ENCODE measurements at regions not wholly inside any gene's neighbourhood (a gene's known extent, or its start where the extent isn't known, plus 50 kb on each side); places are given as distances from the start of the nearest gene placed in this dataset.

GRCh38 chr9:79104216-79104615 is 467.5 kb upstream of the TLE4 start:
- Histone ChIP-seq H3K27ac (ENCODE audit: insufficient read depth in 1 of 2, low read depth in 1 of 2, low read length in 2 of 2, poor library complexity in 1 of 2, severe bottlenecking in 2 of 2) (no peak overlapping the region), H3K27me3 (replicated peaks in 2 of 5; ENCODE audit: control insufficient read depth in 4 of 5, insufficient read depth in 5 of 5, low read length in 4 of 5) (no peaks in the 10 kb centered on the region), H3K36me3 (ENCODE audit: control insufficient read depth in 4 of 4, insufficient read depth in 4 of 4, low read length in 3 of 4) (no peaks in the 10 kb centered on the region), H3K4me1 (ENCODE audit: control extremely low read depth in 1 of 4, control insufficient read depth in 4 of 4, insufficient read depth in 4 of 4, low read length in 3 of 4) (no peaks in the 10 kb centered on the region), H3K4me3 (ENCODE audit: control insufficient read depth in 1 of 7, extremely low read depth in 1 of 7, insufficient read depth in 4 of 7, low read depth in 2 of 7, low read length in 6 of 7) (no peak overlapping the region), H3K9me3 (ENCODE audit: control extremely low read depth in 1 of 5, control insufficient read depth in 4 of 5, insufficient read depth in 2 of 5, low read depth in 1 of 5, low read length in 4 of 5) (peaks cover 0 to 7% (median 4%) of the 10 kb centered on the region in 5 experiments)
- CTCF ChIA-PET: no interaction called here
- DNase-seq: no peak
- WGBS (ENCODE audit: insufficient coverage): no CpG with 5 or more reads among the region's 1 CpG
- POLR2A ChIA-PET: no interaction called here

GRCh38 chr9:79104951-79105350 is 466.8 kb upstream of the TLE4 start:
- Histone ChIP-seq H3K27ac (ENCODE audit: insufficient read depth in 1 of 2, low read depth in 1 of 2, low read length in 2 of 2, poor library complexity in 1 of 2, severe bottlenecking in 2 of 2) (no peak overlapping the region), H3K4me1 (ENCODE audit: control extremely low read depth in 1 of 4, control insufficient read depth in 4 of 4, insufficient read depth in 4 of 4, low read length in 3 of 4) (no peaks in the 10 kb centered on the region), H3K36me3 (ENCODE audit: control insufficient read depth in 4 of 4, insufficient read depth in 4 of 4, low read length in 3 of 4) (no peaks in the 10 kb centered on the region), H3K27me3 (replicated peaks in 2 of 5; ENCODE audit: control insufficient read depth in 4 of 5, insufficient read depth in 5 of 5, low read length in 4 of 5) (no peaks in the 10 kb centered on the region), H3K9me3 (ENCODE audit: control extremely low read depth in 1 of 5, control insufficient read depth in 4 of 5, insufficient read depth in 2 of 5, low read depth in 1 of 5, low read length in 4 of 5) (peaks cover 0 to 7% (median 4%) of the 10 kb centered on the region in 5 experiments), H3K4me3 (ENCODE audit: control insufficient read depth in 1 of 7, extremely low read depth in 1 of 7, insufficient read depth in 4 of 7, low read depth in 2 of 7, low read length in 6 of 7) (no peak overlapping the region)
- ChIA-PET CTCF (no interaction called here), POLR2A (no interaction called here)
- 100% methylated on average over 2 of the region's 2 CpGs for WGBS (ENCODE audit: insufficient coverage)
- DNase-seq: no peak

GRCh38 chr9:79107911-79108676 is 463.7 kb upstream of the TLE4 start:
- POLR2A ChIA-PET: no interaction called here
- H3K27ac ChIP-seq (ENCODE audit: insufficient read depth in 1 of 2, low read depth in 1 of 2, low read length in 2 of 2, poor library complexity in 1 of 2, severe bottlenecking in 2 of 2): no peak overlapping the region
- H3K27me3 ChIP-seq (replicated peaks in 2 of 5; ENCODE audit: control insufficient read depth in 4 of 5, insufficient read depth in 5 of 5, low read length in 4 of 5): no peaks in the 10 kb centered on the region
- 97% methylated on average over 3 of the region's 3 CpGs for WGBS (ENCODE audit: insufficient coverage)
- no peak overlapping the region for H3K4me3 ChIP-seq (ENCODE audit: control insufficient read depth in 1 of 7, extremely low read depth in 1 of 7, insufficient read depth in 4 of 7, low read depth in 2 of 7, low read length in 6 of 7)
- no peaks in the 10 kb centered on the region for H3K36me3 ChIP-seq (ENCODE audit: control insufficient read depth in 4 of 4, insufficient read depth in 4 of 4, low read length in 3 of 4)
- CTCF ChIA-PET: no interaction called here
- no peak for DNase-seq
- no peaks in the 10 kb centered on the region for H3K4me1 ChIP-seq (ENCODE audit: control extremely low read depth in 1 of 4, control insufficient read depth in 4 of 4, insufficient read depth in 4 of 4, low read length in 3 of 4)
- peaks cover 0 to 7% (median 4%) of the 10 kb centered on the region in 5 experiments for H3K9me3 ChIP-seq (ENCODE audit: control extremely low read depth in 1 of 5, control insufficient read depth in 4 of 5, insufficient read depth in 2 of 5, low read depth in 1 of 5, low read length in 4 of 5)

GRCh38 chr9:79111653-79112052 is 460.1 kb upstream of the TLE4 start:
- 100% methylated on average over 2 of the region's 4 CpGs for WGBS (ENCODE audit: insufficient coverage)
- ChIA-PET POLR2A (no interaction called here), CTCF (no interaction called here)
- H3K4me3 ChIP-seq (ENCODE audit: control insufficient read depth in 1 of 7, extremely low read depth in 1 of 7, insufficient read depth in 4 of 7, low read depth in 2 of 7, low read length in 6 of 7): no peak overlapping the region
- H3K27me3 ChIP-seq (replicated peaks in 2 of 5; ENCODE audit: control insufficient read depth in 4 of 5, insufficient read depth in 5 of 5, low read length in 4 of 5): no peaks in the 10 kb centered on the region
- no peaks in the 10 kb centered on the region for H3K36me3 ChIP-seq (ENCODE audit: control insufficient read depth in 4 of 4, insufficient read depth in 4 of 4, low read length in 3 of 4)
- H3K27ac ChIP-seq (ENCODE audit: insufficient read depth in 1 of 2, low read depth in 1 of 2, low read length in 2 of 2, poor library complexity in 1 of 2, severe bottlenecking in 2 of 2): no peak overlapping the region
- no peak for DNase-seq
- H3K9me3 ChIP-seq (ENCODE audit: control extremely low read depth in 1 of 5, control insufficient read depth in 4 of 5, insufficient read depth in 2 of 5, low read depth in 1 of 5, low read length in 4 of 5): peaks cover 0 to 7% (median 4%) of the 10 kb centered on the region in 5 experiments
- H3K4me1 ChIP-seq (ENCODE audit: control extremely low read depth in 1 of 4, control insufficient read depth in 4 of 4, insufficient read depth in 4 of 4, low read length in 3 of 4): no peaks in the 10 kb centered on the region

GRCh38 chr9:79115176-79115575 is 456.6 kb upstream of the TLE4 start:
- WGBS (ENCODE audit: insufficient coverage): 100% methylated on average over 4 of the region's 4 CpGs
- CTCF ChIA-PET: interaction anchor here (1.0 kb wide), 1 partner anchor 31 kb away, joined by 3 read pairs; no protein-coding TSS in a partner anchor
- Histone ChIP-seq H3K27ac (ENCODE audit: insufficient read depth in 1 of 2, low read depth in 1 of 2, low read length in 2 of 2, poor library complexity in 1 of 2, severe bottlenecking in 2 of 2) (no peak overlapping the region), H3K27me3 (replicated peaks in 2 of 5; ENCODE audit: control insufficient read depth in 4 of 5, insufficient read depth in 5 of 5, low read length in 4 of 5) (no peaks in the 10 kb centered on the region), H3K9me3 (ENCODE audit: control extremely low read depth in 1 of 5, control insufficient read depth in 4 of 5, insufficient read depth in 2 of 5, low read depth in 1 of 5, low read length in 4 of 5) (no peaks in the 10 kb centered on the region), H3K36me3 (ENCODE audit: control insufficient read depth in 4 of 4, insufficient read depth in 4 of 4, low read length in 3 of 4) (no peaks in the 10 kb centered on the region), H3K4me3 (ENCODE audit: control insufficient read depth in 1 of 7, extremely low read depth in 1 of 7, insufficient read depth in 4 of 7, low read depth in 2 of 7, low read length in 6 of 7) (no peak overlapping the region), H3K4me1 (ENCODE audit: control extremely low read depth in 1 of 4, control insufficient read depth in 4 of 4, insufficient read depth in 4 of 4, low read length in 3 of 4) (no peaks in the 10 kb centered on the region)
- POLR2A ChIA-PET: no interaction called here
- no peak for DNase-seq

GRCh38 chr9:79116041-79116440 is 455.7 kb upstream of the TLE4 start:
- Histone ChIP-seq H3K4me1 (ENCODE audit: control extremely low read depth in 1 of 4, control insufficient read depth in 4 of 4, insufficient read depth in 4 of 4, low read length in 3 of 4) (no peaks in the 10 kb centered on the region), H3K27me3 (replicated peaks in 2 of 5; ENCODE audit: control insufficient read depth in 4 of 5, insufficient read depth in 5 of 5, low read length in 4 of 5) (no peaks in the 10 kb centered on the region), H3K27ac (ENCODE audit: insufficient read depth in 1 of 2, low read depth in 1 of 2, low read length in 2 of 2, poor library complexity in 1 of 2, severe bottlenecking in 2 of 2) (no peak overlapping the region), H3K9me3 (ENCODE audit: control extremely low read depth in 1 of 5, control insufficient read depth in 4 of 5, insufficient read depth in 2 of 5, low read depth in 1 of 5, low read length in 4 of 5) (no peaks in the 10 kb centered on the region), H3K4me3 (ENCODE audit: control insufficient read depth in 1 of 7, extremely low read depth in 1 of 7, insufficient read depth in 4 of 7, low read depth in 2 of 7, low read length in 6 of 7) (no peak overlapping the region), H3K36me3 (ENCODE audit: control insufficient read depth in 4 of 4, insufficient read depth in 4 of 4, low read length in 3 of 4) (no peaks in the 10 kb centered on the region)
- CTCF ChIA-PET: no interaction called here
- POLR2A ChIA-PET: no interaction called here
- WGBS (ENCODE audit: insufficient coverage): 100% methylated on average over 3 of the region's 3 CpGs
- DNase-seq: no peak

GRCh38 chr9:79116709-79117108 is 455.1 kb upstream of the TLE4 start:
- 94% methylated on average over 5 of the region's 6 CpGs for WGBS (ENCODE audit: insufficient coverage)
- H3K27ac ChIP-seq (ENCODE audit: insufficient read depth in 1 of 2, low read depth in 1 of 2, low read length in 2 of 2, poor library complexity in 1 of 2, severe bottlenecking in 2 of 2): no peak overlapping the region
- POLR2A ChIA-PET: no interaction called here

More at GRCh38 chr9:79116709-79117108, 455.1 kb upstream of the TLE4 start:
- no peak for DNase-seq
- no peaks in the 10 kb centered on the region for H3K36me3 ChIP-seq (ENCODE audit: control insufficient read depth in 4 of 4, insufficient read depth in 4 of 4, low read length in 3 of 4)
- no peaks in the 10 kb centered on the region for H3K9me3 ChIP-seq (ENCODE audit: control extremely low read depth in 1 of 5, control insufficient read depth in 4 of 5, insufficient read depth in 2 of 5, low read depth in 1 of 5, low read length in 4 of 5)
- no peak overlapping the region for H3K4me3 ChIP-seq (ENCODE audit: control insufficient read depth in 1 of 7, extremely low read depth in 1 of 7, insufficient read depth in 4 of 7, low read depth in 2 of 7, low read length in 6 of 7)
- CTCF ChIA-PET: interaction anchor here (1.7 kb wide), 1 partner anchor 14 kb away, joined by 4 read pairs; no protein-coding TSS in a partner anchor
- H3K27me3 ChIP-seq (replicated peaks in 2 of 5; ENCODE audit: control insufficient read depth in 4 of 5, insufficient read depth in 5 of 5, low read length in 4 of 5): no peaks in the 10 kb centered on the region
- H3K4me1 ChIP-seq (ENCODE audit: control extremely low read depth in 1 of 4, control insufficient read depth in 4 of 4, insufficient read depth in 4 of 4, low read length in 3 of 4): no peaks in the 10 kb centered on the region

Measured in common myeloid progenitor, CD34-positive (primary cell).